Panc1 (cell line): ENCODE measurements at regions not wholly inside any gene's neighbourhood (a gene's known extent, or its start where the extent isn't known, plus 50 kb on each side); places are given as distances from the start of the nearest gene placed in this dataset.

ENCODE experiments used
- TF ChIP-seq, protein P1 (sequence below): fragments of 450-650 bp; IDR thresholded peaks from 2 replicates; pipeline ENCODE4 v1.5.1; 2017; ENCODE audit warnings: mild to moderate bottlenecking
- TF ChIP-seq, protein P2 (sequence below), 2 experiments: IDR thresholded peaks; 2 replicates each; pipeline ENCODE4 v1.6.1; 2011 to 2012; ENCODE audit warnings: low read depth in 2 of 2, control low read depth in 1 of 2, low read length in 1 of 2, mild to moderate bottlenecking in 1 of 2, moderate library complexity in 1 of 2; ENCODE audit not compliant: insufficient read depth in 1 of 2

GRCh38 chr9:72444435-72444834 lies 77.0 kb upstream of the TMC1 start:
- TF ChIP-seq, protein P1, sequence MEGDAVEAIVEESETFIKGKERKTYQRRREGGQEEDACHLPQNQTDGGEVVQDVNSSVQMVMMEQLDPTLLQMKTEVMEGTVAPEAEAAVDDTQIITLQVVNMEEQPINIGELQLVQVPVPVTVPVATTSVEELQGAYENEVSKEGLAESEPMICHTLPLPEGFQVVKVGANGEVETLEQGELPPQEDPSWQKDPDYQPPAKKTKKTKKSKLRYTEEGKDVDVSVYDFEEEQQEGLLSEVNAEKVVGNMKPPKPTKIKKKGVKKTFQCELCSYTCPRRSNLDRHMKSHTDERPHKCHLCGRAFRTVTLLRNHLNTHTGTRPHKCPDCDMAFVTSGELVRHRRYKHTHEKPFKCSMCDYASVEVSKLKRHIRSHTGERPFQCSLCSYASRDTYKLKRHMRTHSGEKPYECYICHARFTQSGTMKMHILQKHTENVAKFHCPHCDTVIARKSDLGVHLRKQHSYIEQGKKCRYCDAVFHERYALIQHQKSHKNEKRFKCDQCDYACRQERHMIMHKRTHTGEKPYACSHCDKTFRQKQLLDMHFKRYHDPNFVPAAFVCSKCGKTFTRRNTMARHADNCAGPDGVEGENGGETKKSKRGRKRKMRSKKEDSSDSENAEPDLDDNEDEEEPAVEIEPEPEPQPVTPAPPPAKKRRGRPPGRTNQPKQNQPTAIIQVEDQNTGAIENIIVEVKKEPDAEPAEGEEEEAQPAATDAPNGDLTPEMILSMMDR: no peak
- TF ChIP-seq, protein P2, sequence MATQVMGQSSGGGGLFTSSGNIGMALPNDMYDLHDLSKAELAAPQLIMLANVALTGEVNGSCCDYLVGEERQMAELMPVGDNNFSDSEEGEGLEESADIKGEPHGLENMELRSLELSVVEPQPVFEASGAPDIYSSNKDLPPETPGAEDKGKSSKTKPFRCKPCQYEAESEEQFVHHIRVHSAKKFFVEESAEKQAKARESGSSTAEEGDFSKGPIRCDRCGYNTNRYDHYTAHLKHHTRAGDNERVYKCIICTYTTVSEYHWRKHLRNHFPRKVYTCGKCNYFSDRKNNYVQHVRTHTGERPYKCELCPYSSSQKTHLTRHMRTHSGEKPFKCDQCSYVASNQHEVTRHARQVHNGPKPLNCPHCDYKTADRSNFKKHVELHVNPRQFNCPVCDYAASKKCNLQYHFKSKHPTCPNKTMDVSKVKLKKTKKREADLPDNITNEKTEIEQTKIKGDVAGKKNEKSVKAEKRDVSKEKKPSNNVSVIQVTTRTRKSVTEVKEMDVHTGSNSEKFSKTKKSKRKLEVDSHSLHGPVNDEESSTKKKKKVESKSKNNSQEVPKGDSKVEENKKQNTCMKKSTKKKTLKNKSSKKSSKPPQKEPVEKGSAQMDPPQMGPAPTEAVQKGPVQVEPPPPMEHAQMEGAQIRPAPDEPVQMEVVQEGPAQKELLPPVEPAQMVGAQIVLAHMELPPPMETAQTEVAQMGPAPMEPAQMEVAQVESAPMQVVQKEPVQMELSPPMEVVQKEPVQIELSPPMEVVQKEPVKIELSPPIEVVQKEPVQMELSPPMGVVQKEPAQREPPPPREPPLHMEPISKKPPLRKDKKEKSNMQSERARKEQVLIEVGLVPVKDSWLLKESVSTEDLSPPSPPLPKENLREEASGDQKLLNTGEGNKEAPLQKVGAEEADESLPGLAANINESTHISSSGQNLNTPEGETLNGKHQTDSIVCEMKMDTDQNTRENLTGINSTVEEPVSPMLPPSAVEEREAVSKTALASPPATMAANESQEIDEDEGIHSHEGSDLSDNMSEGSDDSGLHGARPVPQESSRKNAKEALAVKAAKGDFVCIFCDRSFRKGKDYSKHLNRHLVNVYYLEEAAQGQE (IDR thresholded peaks at IDR 0.05; ENCODE audit: insufficient read depth in 1 of 2, low read depth in 2 of 2, low read length in 1 of 2): no peak
